H1 (cell line): ENCODE measurements at regions not wholly inside any gene's neighbourhood (a gene's known extent, or its start where the extent isn't known, plus 50 kb on each side); places are given as distances from the start of the nearest gene placed in this dataset.

ENCODE experiments used
- CTCF ChIA-PET: fragments of 300-600 bp; sonication (Branson Sonifier 250); formaldehyde crosslinking; loops from one replicate; lab custom pipeline; 2021; ENCODE audit not compliant: partially characterized antibody; lab: Charles Lee
- POLR2A ChIA-PET: fragments of 300-600 bp; sonication (Branson Sonifier 250); formaldehyde crosslinking; loops from one replicate; lab custom pipeline; 2021; ENCODE audit warnings: inconsistent platforms; ENCODE audit not compliant: partially characterized antibody; lab: Charles Lee
- DNase-seq, 2 experiments: peaks; one replicate each; pipeline versions ENCODE4 v3.0.0 to v3.0.0-alpha.2; 2010 to 2022; ENCODE audit warnings: low spot score in 2 of 2, low read depth in 1 of 2, mixed read lengths in 1 of 2
- FAIRE-seq: peaks from 2 replicates; lab custom pipeline; 2011; peaks lifted over from hg19 to GRCh38; lab: Jason Lieb, UNC
- H2AFZ ChIP-seq: 2 replicates; pipeline ENCODE4 v1.8.1; 2012; ENCODE audit warnings: low read length, inconsistent platforms
- H2AK5ac ChIP-seq: 2 replicates; pipeline ENCODE4 v1.6.1; 2013; ENCODE audit warnings: low read depth, low read length
- H2BK120ac ChIP-seq: replicated peaks from 2 replicates; pipeline ENCODE3; 2013; ENCODE audit warnings: low read depth, low read length, inconsistent platforms
- H2BK12ac ChIP-seq: 2 replicates; pipeline ENCODE4 v1.6.1; 2013; ENCODE audit warnings: low read depth, low read length
- H2BK15ac ChIP-seq: 2 replicates; pipeline ENCODE4 v1.6.1; 2013; ENCODE audit warnings: low read length
- H2BK20ac ChIP-seq: 2 replicates; pipeline ENCODE4 v1.6.1; 2013; ENCODE audit warnings: low read length
- H2BK5ac ChIP-seq: 2 replicates; pipeline ENCODE4 v1.6.1; 2013; ENCODE audit warnings: low read depth, low read length
- H3K14ac ChIP-seq: 2 replicates; pipeline ENCODE4 v1.6.1; 2013; ENCODE audit warnings: inconsistent platforms; ENCODE audit not compliant: insufficient read length
- H3K18ac ChIP-seq: 2 replicates; pipeline ENCODE4 v1.6.1; 2013; ENCODE audit warnings: low read length; ENCODE audit errors: extremely low read depth
- H3K23ac ChIP-seq: 2 replicates; pipeline ENCODE4 v1.6.1; 2013; ENCODE audit warnings: inconsistent platforms; ENCODE audit not compliant: insufficient read length
- H3K23me2 ChIP-seq: 2 replicates; pipeline ENCODE4 v1.6.1; 2013; ENCODE audit warnings: low read depth, low read length
- H3K27ac ChIP-seq: 2 replicates; pipeline ENCODE4 v1.6.1; 2011; ENCODE audit warnings: low read depth, low read length, inconsistent platforms
- H3K27me3 ChIP-seq, 4 experiments: replicated peaks in 1 of 4; 1 replicate in 1 of 4; 2 replicates in 3 of 4; pipeline versions ENCODE4 v1.6.1 to v1.8.1; 2011 to 2013; ENCODE audit warnings: low read length in 3 of 4, mild to moderate bottlenecking in 3 of 4, inconsistent platforms in 2 of 4, mixed read lengths in 2 of 4, moderate library complexity in 1 of 4; ENCODE audit not compliant: control insufficient read depth in 3 of 4, insufficient read depth in 3 of 4; ENCODE audit errors: extremely low read depth in 1 of 4
- H3K36me3 ChIP-seq, 4 experiments: 2 replicates each; pipeline versions ENCODE4 v1.6.1 to v1.8.1; 2011 to 2013; ENCODE audit warnings: mild to moderate bottlenecking in 4 of 4, low read length in 3 of 4, moderate library complexity in 2 of 4, control low read depth in 1 of 4, inconsistent platforms in 1 of 4; ENCODE audit not compliant: insufficient read depth in 4 of 4, control insufficient read depth in 2 of 4
- H3K4ac ChIP-seq: replicated peaks from 2 replicates; pipeline ENCODE3; 2013; ENCODE audit warnings: low read length, low read depth, mixed read lengths, inconsistent platforms; ENCODE audit not compliant: insufficient read length
- H3K4me1 ChIP-seq, 4 experiments: replicated peaks in 1 of 4; 1 replicate in 1 of 4; 2 replicates in 3 of 4; pipeline versions ENCODE4 v1.6.1 to v1.8.1; 2011 to 2013; ENCODE audit warnings: low read length in 3 of 4, inconsistent platforms in 2 of 4, mixed read lengths in 1 of 4; ENCODE audit not compliant: insufficient read depth in 4 of 4, control insufficient read depth in 3 of 4
- H3K4me2 ChIP-seq, 2 experiments: 2 replicates each; pipeline versions ENCODE4 v1.6.1 to v1.8.1; 2011 to 2013; ENCODE audit warnings: low read depth in 2 of 2, low read length in 2 of 2, control low read depth in 1 of 2, inconsistent platforms in 1 of 2, mild to moderate bottlenecking in 1 of 2; ENCODE audit not compliant: insufficient read depth in 1 of 2
- H3K4me3 ChIP-seq, 4 experiments: fragments of 200-600, 300-600 bp in 1 of 4; sonication (generic), shearing (Covaris generic), sonication (Bioruptor Twin) in 1 of 4; 2 replicates each; pipeline versions ENCODE4 v1.5.1 to v1.8.1; 2011 to 2016; ENCODE audit warnings: low read length in 4 of 4, low read depth in 3 of 4, control low read depth in 2 of 4, inconsistent platforms in 2 of 4, mild to moderate bottlenecking in 2 of 4, mixed read lengths in 1 of 4, moderate library complexity in 1 of 4; ENCODE audit not compliant: insufficient read depth in 2 of 4; ENCODE audit errors: extremely low read depth in 1 of 4
- H3K56ac ChIP-seq: replicated peaks from 2 replicates; pipeline ENCODE3; 2013; ENCODE audit warnings: low read depth, mild to moderate bottlenecking, mixed read lengths, low read length, inconsistent platforms; ENCODE audit not compliant: insufficient read length
- H3K79me1 ChIP-seq: 2 replicates; pipeline ENCODE4 v1.6.1; 2013; ENCODE audit warnings: low read depth, low read length, control low read depth
- H3K79me2 ChIP-seq, 2 experiments: 2 replicates each; pipeline versions ENCODE4 v1.6.1 to v1.8.1; 2012 to 2013; ENCODE audit warnings: low read length in 2 of 2, mild to moderate bottlenecking in 2 of 2, inconsistent platforms in 1 of 2; ENCODE audit not compliant: insufficient read depth in 2 of 2, control insufficient read depth in 1 of 2
- H3K9ac ChIP-seq, 4 experiments: replicated peaks in 1 of 4; 1 replicate in 1 of 4; 2 replicates in 3 of 4; pipeline versions ENCODE4 v1.6.1 to v1.8.1; 2011 to 2013; ENCODE audit warnings: low read depth in 3 of 4, low read length in 3 of 4, control low read depth in 2 of 4, mild to moderate bottlenecking in 2 of 4, moderate library complexity in 2 of 4, inconsistent platforms in 1 of 4; ENCODE audit errors: extremely low read depth in 1 of 4
- H3K9me3 ChIP-seq, 2 experiments: 2 replicates each; pipeline versions ENCODE4 v1.6.1 to v1.8.1; 2012 to 2013; ENCODE audit warnings: mild to moderate bottlenecking in 2 of 2, moderate library complexity in 2 of 2, control low read depth in 1 of 2, inconsistent platforms in 1 of 2, low read depth in 1 of 2, low read length in 1 of 2, mixed read lengths in 1 of 2; ENCODE audit not compliant: insufficient read depth in 2 of 2
- H4K20me1 ChIP-seq, 2 experiments: replicated peaks in 1 of 2; 2 replicates each; pipeline versions ENCODE3 to v1.8.1; 2011 to 2013; ENCODE audit warnings: inconsistent platforms in 2 of 2, low read length in 2 of 2, mild to moderate bottlenecking in 1 of 2; ENCODE audit not compliant: insufficient read depth in 2 of 2, control insufficient read depth in 1 of 2
- H4K5ac ChIP-seq: 2 replicates; pipeline ENCODE4 v1.6.1; 2013; ENCODE audit warnings: low read length, low read depth, mixed read lengths, inconsistent platforms; ENCODE audit not compliant: insufficient read length
- H4K8ac ChIP-seq: 2 replicates; pipeline ENCODE4 v1.8.0; 2013; ENCODE audit warnings: mild to moderate bottlenecking, moderate library complexity, low read length, inconsistent platforms; ENCODE audit not compliant: insufficient read depth; ENCODE audit errors: extremely low read depth
- H4K91ac ChIP-seq: replicated peaks from 2 replicates; pipeline ENCODE3; 2013; ENCODE audit warnings: low read length, mixed read lengths, inconsistent platforms; ENCODE audit not compliant: insufficient read length
- CEBPB ChIP-seq: IDR thresholded peaks from 2 replicates; pipeline ENCODE4 v1.6.1; 2012; ENCODE audit warnings: low read depth, low read length
- CTBP2 ChIP-seq: IDR thresholded peaks from 2 replicates; pipeline ENCODE4 v1.7.0; 2011; ENCODE audit warnings: borderline replicate concordance, mild to moderate bottlenecking, moderate library complexity, mixed read lengths, low read length; ENCODE audit not compliant: insufficient read depth, insufficient read length
- POLR2AphosphoS5 ChIP-seq: IDR thresholded peaks from 2 replicates; pipeline ENCODE4 v1.6.1; 2011; ENCODE audit warnings: low read depth, low read length
- RAD21 ChIP-seq, 2 experiments: IDR thresholded peaks in 1 of 2; conservative IDR thresholded peaks in 1 of 2; 2 replicates each; pipeline ENCODE4 v1.6.1; 2011; ENCODE audit warnings: low read depth in 2 of 2, low read length in 2 of 2, improper control_type of control experiment in 1 of 2, inconsistent platforms in 1 of 2, mild to moderate bottlenecking in 1 of 2, moderate library complexity in 1 of 2
- RXRA ChIP-seq: IDR thresholded peaks from 2 replicates; pipeline ENCODE4 v1.6.1; 2011; ENCODE audit warnings: low read depth, mild to moderate bottlenecking, low read length, moderate library complexity; ENCODE audit not compliant: insufficient read depth
- SIRT6 ChIP-seq: IDR thresholded peaks from one replicate; pipeline ENCODE4 v1.7.1; 2012; ENCODE audit warnings: low read length, inconsistent platforms
- SRF ChIP-seq: IDR thresholded peaks from 2 replicates; pipeline ENCODE4 v1.6.1; 2011; ENCODE audit warnings: mild to moderate bottlenecking, low read depth, low read length, moderate library complexity
- WGBS, 2 experiments: shearing (Covaris generic) in 1 of 2; methylation state at CpG; one replicate each; pipeline versions ENCODE4 v1.1.6 to v1.1.7; 2013 to 2015; ENCODE audit warnings: low lambda C conversion rate in 2 of 2, mixed read lengths in 2 of 2, inconsistent platforms in 1 of 2, low coverage in 1 of 2, missing lambda C conversion rate in 1 of 2; ENCODE audit not compliant: insufficient replicate concordance in 2 of 2, insufficient coverage in 1 of 2, insufficient read length in 1 of 2; ENCODE audit errors: extremely low coverage in 1 of 2, missing lambda C conversion rate in 1 of 2; 5-methylcytosine and 5-hydroxymethylcytosine counted together
- TF ChIP-seq, protein P1 (sequence below): IDR thresholded peaks from 2 replicates; pipeline ENCODE4 v1.6.1; 2012; ENCODE audit warnings: inconsistent platforms

DNA sequence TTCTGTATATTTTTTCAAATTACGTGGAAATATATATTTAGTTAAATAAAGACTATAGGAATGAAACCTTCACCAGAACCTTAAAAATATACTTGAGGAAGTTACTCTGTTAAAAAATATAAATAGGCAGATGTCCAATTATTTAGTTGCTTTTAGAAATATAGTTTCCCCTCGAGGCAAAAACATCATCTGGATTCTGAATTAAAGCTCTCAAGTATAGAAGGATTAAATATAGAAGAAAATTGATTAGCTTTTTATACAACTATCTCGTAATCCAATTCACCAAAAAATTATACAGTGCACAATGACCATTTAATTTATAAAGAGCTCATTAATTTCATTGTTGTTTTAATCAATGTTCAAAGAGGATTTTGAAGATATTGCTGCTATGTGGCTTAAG is 601.4 kb downstream of the GABRG2 start:
- H3K79me2 ChIP-seq = no peaks in the 10 kb centered on the region
- no peaks in the 10 kb centered on the region for H3K4me1 ChIP-seq
- TF ChIP-seq CTBP2 (no peak), RXRA (no peak), SRF (no peak), CEBPB (no peak), SIRT6 (no peak), POLR2AphosphoS5 (no peak), RAD21 (IDR thresholded peaks at IDR 0.05 in 1 of 2, conservative IDR thresholded peaks at IDR 0.05 in 1 of 2; ENCODE audit: low read depth in 2 of 2, low read length in 2 of 2) (no peak)
- TF ChIP-seq, protein P1, sequence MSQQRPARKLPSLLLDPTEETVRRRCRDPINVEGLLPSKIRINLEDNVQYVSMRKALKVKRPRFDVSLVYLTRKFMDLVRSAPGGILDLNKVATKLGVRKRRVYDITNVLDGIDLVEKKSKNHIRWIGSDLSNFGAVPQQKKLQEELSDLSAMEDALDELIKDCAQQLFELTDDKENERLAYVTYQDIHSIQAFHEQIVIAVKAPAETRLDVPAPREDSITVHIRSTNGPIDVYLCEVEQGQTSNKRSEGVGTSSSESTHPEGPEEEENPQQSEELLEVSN = no peak
- TF ChIP-seq, all 59 proteins: peak for 0
- Histone ChIP-seq H4K91ac (no peak overlapping the region), H3K27ac (no peak overlapping the region), H3K4ac (no peak overlapping the region), H3K23me2 (no peaks in the 10 kb centered on the region; the same call in 1 of the 2 replicates), H2BK15ac (no peak overlapping the region), H3K14ac (no peak overlapping the region), H3K36me3 (no peaks in the 10 kb centered on the region), H3K4me2 (no peak overlapping the region), H4K8ac (no peak overlapping the region), H2AFZ (no peak overlapping the region), H3K27me3 (no peaks in the 10 kb centered on the region), H2BK20ac (no peak overlapping the region), H3K79me1 (no peaks in the 10 kb centered on the region), H3K9ac (no peak overlapping the region), H3K9me3 (no peaks in the 10 kb centered on the region), H3K4me3 (no peak overlapping the region), H3K23ac (no peak overlapping the region), H2AK5ac (no peak overlapping the region), H2BK12ac (no peak overlapping the region), H4K5ac (no peak overlapping the region), H3K18ac (no peak overlapping the region), H4K20me1 (no peaks in the 10 kb centered on the region), H3K56ac (no peak overlapping the region), H2BK120ac (no peak overlapping the region), H2BK5ac (no peak overlapping the region)
- WGBS, 2 experiments = 91% methylated on average over 3 of the region's 3 CpGs; no CpG with 5 or more reads in 1 of the 2 experiments
- FAIRE-seq (no peak), DNase-seq (no peak)
- ChIA-PET CTCF (interaction anchor here (0.5 to 1.4 kb wide), 3 partner anchors 19 to 678 kb away, joined by 3 read pairs; no protein-coding TSS in a partner anchor), POLR2A (no interaction called here)
